Activated CD4-positive, alpha-beta memory T cell treated with anti-CD3 and anti-CD28 coated beads for 36 hours (primary cell): ENCODE measurements at regions not wholly inside any gene's neighbourhood (a gene's known extent, or its start where the extent isn't known, plus 50 kb on each side); places are given as distances from the start of the nearest gene placed in this dataset.
"Not testable (repeated sequence)": the region's sequence is repeated elsewhere in the genome, so short reads cannot be mapped to it uniquely, and the experiment has no call there.

Experiments
- CTCF ChIA-PET: fragments of 350-600 bp; sonication (Branson Sonifier 250); formaldehyde crosslinking; loops from one replicate; lab custom pipeline; 2021; ENCODE audit warnings: antibody characterized with exemption, inconsistent platforms; lab: Charles Lee
- POLR2A ChIA-PET: fragments of 350-600 bp; sonication (Branson Sonifier 250); formaldehyde crosslinking; loops from one replicate; lab custom pipeline; 2021; ENCODE audit warnings: antibody characterized with exemption; lab: Charles Lee
- DNase-seq: peaks from one replicate; pipeline ENCODE4 v3.0.0-alpha.2; 2020
- H3K27ac Mint-ChIP-seq: one replicate; pipeline ENCODE4 v1.8.0; 2021; ENCODE audit warnings: mixed read lengths
- H3K27me3 Mint-ChIP-seq: one replicate; pipeline ENCODE4 v1.8.0; 2021; ENCODE audit warnings: mixed read lengths
- H3K36me3 Mint-ChIP-seq: one replicate; pipeline ENCODE4 v1.8.0; 2021; ENCODE audit warnings: mixed read lengths
- H3K4me1 Mint-ChIP-seq: one replicate; pipeline ENCODE4 v1.8.0; 2021; ENCODE audit warnings: low read depth, mixed read lengths
- H3K4me3 Mint-ChIP-seq: one replicate; pipeline ENCODE4 v1.8.0; 2021; ENCODE audit warnings: mild to moderate bottlenecking, mixed read lengths
- H3K9me3 Mint-ChIP-seq: one replicate; pipeline ENCODE4 v1.8.0; 2021; ENCODE audit warnings: mixed read lengths
- intact Hi-C: fragments of 100-400 bp; cut with micrococcal nuclease; formaldehyde crosslinking; loops from one replicate; pipeline ENCODE4 v1.15.1; 2023

DNA sequence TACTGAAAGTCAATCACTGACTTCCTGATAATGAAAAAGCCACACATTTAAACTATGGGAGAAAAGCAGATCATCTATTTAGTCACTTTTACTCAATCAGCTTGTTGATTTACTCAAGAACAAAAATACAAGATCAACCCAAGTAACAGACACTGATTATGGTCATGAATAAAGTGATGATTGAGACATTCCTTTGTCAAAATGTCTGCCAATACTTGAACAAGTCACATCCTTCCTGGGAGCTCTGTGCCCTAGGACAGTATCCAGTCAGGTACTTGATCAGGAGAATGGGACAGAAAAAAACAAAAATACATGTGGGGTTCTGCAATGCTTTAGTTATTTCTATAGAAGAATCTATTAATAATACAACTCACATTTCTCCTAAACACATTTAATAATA, 150.0 kb upstream of the NEBL start:
- DNase-seq = no peak
- H3K27ac Mint-ChIP-seq = no peak overlapping the region
- CTCF ChIA-PET = no interaction called here

DNA sequence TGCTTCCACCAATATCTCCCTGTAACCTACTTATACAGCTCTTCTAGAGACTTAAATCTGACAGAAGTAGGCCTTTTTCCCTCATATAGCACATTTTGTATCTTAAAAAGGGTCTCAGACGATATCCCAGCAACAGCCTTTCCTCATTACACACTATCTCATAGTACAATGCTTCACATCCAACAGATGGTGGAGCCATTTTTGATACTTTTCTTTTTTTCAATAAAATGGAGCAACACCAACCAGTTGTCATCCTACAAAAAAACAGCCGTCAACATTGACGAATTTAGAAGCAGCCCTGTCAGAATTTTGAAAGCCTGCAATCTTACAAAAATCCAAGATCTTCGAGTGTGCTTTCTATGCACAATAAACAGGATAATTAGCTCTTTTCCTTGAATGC, 145.9 kb upstream of the NEBL start:
- Mint-ChIP-seq H3K4me1 (no peaks in the 10 kb centered on the region), H3K27ac (no peak overlapping the region), H3K36me3 (no peaks in the 10 kb centered on the region), H3K4me3 (no peak overlapping the region), H3K9me3 (no peaks in the 10 kb centered on the region), H3K27me3 (no peaks in the 10 kb centered on the region)
- POLR2A ChIA-PET = no interaction called here
- intact Hi-C loops = no loop called here
- CTCF ChIA-PET = no interaction called here
- no peak for DNase-seq

More for the DNA sequence above, 150.0 kb upstream of the NEBL start:
- no peak overlapping the region for H3K4me3 Mint-ChIP-seq
- H3K36me3 Mint-ChIP-seq = no peaks in the 10 kb centered on the region
- peaks cover 3% of the 10 kb centered on the region for H3K27me3 Mint-ChIP-seq
- no peaks in the 10 kb centered on the region for H3K4me1 Mint-ChIP-seq
- intact Hi-C loops = no loop called here
- peaks cover 8% of the 10 kb centered on the region for H3K9me3 Mint-ChIP-seq
- POLR2A ChIA-PET = no interaction called here

DNA sequence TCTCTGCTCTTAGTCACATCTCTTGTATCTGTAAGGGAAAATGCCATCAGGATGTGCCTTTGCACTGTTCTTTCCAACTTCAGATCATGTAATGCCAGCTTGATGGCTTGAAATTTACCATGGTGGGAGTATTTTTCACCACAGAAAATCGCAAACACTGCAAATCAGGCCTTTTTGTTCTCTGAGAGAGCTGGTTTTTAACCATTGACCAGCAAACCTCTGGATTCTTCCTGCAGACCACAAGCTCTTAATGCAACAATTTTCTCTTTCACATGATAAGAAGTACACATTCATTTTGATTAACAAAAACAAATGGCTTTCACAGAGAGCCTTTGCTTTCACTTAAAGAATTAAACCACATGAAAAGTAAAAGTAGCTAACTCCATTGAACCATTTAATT, 145.4 kb upstream of the NEBL start:
- Mint-ChIP-seq H3K9me3 (no peaks in the 10 kb centered on the region), H3K27me3 (no peaks in the 10 kb centered on the region), H3K4me1 (no peaks in the 10 kb centered on the region), H3K36me3 (no peaks in the 10 kb centered on the region), H3K27ac (no peak overlapping the region), H3K4me3 (no peak overlapping the region)
- POLR2A ChIA-PET = no interaction called here
- no peak for DNase-seq
- intact Hi-C loops = no loop called here
- CTCF ChIA-PET = no interaction called here

DNA sequence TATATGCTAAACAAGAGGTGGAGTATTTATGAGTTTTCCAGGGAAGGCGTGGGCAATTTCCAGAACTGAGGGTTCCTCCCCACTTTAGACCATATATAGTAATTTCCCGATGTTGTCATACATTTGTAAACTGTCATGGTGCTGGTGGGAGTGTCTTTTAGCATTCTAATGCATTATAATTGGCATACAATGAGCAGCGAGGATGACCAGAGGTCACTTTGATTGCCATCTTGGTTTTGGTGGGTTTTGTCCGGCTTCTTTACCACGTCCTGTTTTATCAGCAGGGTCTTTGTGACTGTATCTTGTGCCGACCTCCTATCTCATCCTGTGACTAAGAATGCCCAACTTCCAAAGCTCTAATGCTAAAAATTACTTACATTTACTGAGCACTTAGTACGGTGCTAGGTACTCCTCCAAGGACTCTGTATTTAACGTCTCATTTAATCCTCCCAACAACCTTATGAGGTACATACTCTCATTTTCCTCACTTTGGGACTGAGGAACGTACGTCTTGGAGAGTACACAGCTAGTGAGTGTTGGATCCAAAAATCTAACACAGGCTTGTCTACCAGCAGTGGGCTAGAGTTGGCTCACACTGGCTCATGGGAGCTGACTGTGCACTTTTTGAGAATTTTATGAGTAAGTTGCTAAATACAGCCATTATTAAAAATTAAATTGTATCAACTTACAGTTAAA, 144.8 kb upstream of the NEBL start:
- H3K4me3 Mint-ChIP-seq = no peak overlapping the region
- H3K9me3 Mint-ChIP-seq = no peaks in the 10 kb centered on the region
- DNase-seq = no peak
- POLR2A ChIA-PET = no interaction called here
- H3K27ac Mint-ChIP-seq = no peak overlapping the region
- H3K27me3 Mint-ChIP-seq = no peaks in the 10 kb centered on the region
- CTCF ChIA-PET = no interaction called here
- intact Hi-C loops = no loop called here
- no peaks in the 10 kb centered on the region for H3K36me3 Mint-ChIP-seq
- no peaks in the 10 kb centered on the region for H3K4me1 Mint-ChIP-seq

DNA sequence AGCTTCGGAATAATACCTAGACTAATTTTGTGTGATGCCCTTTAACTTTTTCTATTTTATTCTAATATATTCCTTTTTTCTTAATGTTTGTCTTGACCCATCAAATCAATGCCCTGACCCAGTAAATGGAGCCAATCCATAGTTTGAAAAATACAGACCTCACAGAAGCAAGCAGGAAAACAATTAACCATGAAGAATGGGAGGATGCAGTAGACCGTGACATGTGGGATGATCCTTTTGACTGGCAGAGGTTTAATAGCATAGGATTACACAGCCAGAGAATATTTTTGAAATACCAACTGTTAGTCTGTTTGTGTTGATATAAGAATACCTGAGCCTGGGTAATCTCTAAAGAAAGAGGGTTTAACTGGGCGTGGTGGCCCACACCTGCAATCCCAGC, 142.6 kb upstream of the NEBL start:
- no peak for DNase-seq
- H3K4me3 Mint-ChIP-seq = no peak overlapping the region
- H3K27ac Mint-ChIP-seq = no peak overlapping the region
- ChIA-PET CTCF (no interaction called here), POLR2A (no interaction called here)
- no peaks in the 10 kb centered on the region for H3K9me3 Mint-ChIP-seq
- H3K4me1 Mint-ChIP-seq = no peaks in the 10 kb centered on the region
- no peaks in the 10 kb centered on the region for H3K36me3 Mint-ChIP-seq
- no peaks in the 10 kb centered on the region for H3K27me3 Mint-ChIP-seq
- intact Hi-C loops = no loop called here

DNA sequence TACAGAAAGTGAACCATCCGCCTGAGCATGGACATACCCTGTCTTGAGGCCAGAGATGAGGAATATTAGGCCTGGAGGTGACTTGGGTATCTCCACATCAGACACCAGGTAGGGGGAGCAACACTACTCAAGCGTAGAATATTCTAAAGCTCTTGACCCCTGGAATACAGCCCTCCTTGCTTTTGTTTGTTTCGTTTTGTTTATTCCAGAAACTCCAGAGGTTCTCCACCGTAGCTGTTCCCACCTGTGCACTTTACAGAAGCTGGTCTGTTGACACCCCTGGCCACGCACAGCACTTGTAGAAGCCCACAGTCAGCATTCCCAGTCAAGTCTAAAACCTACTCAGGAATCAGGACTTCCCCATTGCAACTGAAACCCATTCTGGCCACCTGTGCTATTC, 139.6 kb upstream of the NEBL start:
- Mint-ChIP-seq H3K4me1 (no peaks in the 10 kb centered on the region), H3K9me3 (no peaks in the 10 kb centered on the region), H3K36me3 (no peaks in the 10 kb centered on the region), H3K27me3 (no peaks in the 10 kb centered on the region), H3K27ac (no peak overlapping the region), H3K4me3 (no peak overlapping the region)
- ChIA-PET POLR2A (no interaction called here), CTCF (no interaction called here)
- no peak for DNase-seq
- intact Hi-C loops = no loop called here

DNA sequence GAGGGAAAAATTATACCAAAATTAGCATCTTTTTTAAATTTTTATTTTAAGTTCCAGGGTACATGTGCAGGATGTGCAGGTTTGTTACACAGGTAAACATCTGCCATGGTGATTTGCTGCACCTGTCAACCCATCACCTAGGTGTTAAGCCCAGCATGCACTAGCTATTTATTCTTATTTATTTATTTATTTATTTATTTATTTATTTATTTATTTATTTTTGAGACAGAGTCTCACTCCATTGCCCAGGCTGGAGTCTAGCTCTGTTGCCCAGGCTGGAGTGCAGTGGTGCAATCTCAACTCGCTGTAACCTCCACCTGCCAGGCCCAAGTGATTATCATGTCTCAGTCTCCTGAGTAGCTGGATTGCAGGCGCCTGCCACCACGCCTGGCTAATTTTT, 137.7 kb upstream of the NEBL start:
- DNase-seq, H3K4me1 Mint-ChIP-seq, H3K27ac Mint-ChIP-seq, H3K9me3 Mint-ChIP-seq, POLR2A ChIA-PET, CTCF ChIA-PET, intact Hi-C loops, H3K4me3 Mint-ChIP-seq, H3K36me3 Mint-ChIP-seq, H3K27me3 Mint-ChIP-seq: not testable (repeated sequence)

DNA sequence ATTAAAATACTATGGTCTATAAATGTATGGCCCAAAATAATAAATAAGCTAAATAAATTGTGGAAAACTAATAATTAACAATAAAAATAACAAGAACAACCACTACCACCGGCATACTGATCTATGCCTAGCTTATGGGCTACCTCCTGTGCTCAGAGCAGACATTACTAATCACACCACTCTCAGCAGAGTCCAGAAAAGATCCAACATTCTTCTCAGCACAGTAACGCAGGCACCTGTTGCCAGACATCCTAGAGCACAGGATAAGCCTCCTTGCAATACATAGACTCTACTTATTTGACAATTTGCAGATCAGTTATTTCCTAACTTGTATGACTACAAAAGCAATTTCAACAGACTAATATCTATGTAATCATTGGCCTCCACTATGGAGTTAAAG, 137.1 kb upstream of the NEBL start:
- Mint-ChIP-seq H3K4me1 (no peaks in the 10 kb centered on the region), H3K4me3 (no peak overlapping the region), H3K9me3 (no peaks in the 10 kb centered on the region), H3K36me3 (no peaks in the 10 kb centered on the region), H3K27ac (no peak overlapping the region), H3K27me3 (no peaks in the 10 kb centered on the region)
- intact Hi-C loops = no loop called here
- ChIA-PET CTCF (no interaction called here), POLR2A (no interaction called here)
- no peak for DNase-seq

DNA sequence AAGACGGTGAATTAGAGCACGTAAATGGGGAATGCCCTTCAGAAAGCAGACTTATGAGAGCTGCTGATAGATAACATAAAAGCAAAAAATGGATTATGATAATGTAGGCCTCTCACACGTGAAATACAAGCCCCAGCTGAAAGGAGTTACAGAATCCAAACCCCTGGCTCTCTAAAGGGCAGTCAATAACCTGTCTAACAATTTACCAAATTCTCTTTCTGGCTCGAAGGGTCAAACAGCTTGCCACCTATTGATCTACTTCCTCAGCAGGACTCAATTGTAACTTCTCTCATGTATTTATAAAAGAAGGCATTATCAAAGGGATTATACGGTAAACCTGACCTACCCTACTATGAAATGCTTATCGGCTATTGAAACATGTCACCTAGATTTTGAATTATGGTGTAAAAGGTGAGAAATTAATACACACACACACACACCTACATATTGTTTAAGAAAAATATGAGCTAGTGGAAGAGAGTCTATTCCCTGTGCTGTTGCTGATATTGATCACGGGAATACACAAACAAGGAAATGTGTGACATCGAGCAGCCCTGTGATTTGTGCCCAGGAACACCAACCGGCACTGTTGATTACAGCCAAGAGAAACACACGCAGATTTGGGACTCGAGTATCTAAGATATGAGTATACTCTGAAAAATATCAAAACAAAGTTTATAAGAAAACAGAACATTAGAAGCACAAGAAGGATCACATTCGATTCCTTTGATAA, 135.6 kb upstream of the NEBL start:
- ChIA-PET POLR2A (no interaction called here), CTCF (no interaction called here)
- Mint-ChIP-seq H3K36me3 (no peaks in the 10 kb centered on the region), H3K4me1 (no peaks in the 10 kb centered on the region), H3K27me3 (no peaks in the 10 kb centered on the region), H3K9me3 (no peaks in the 10 kb centered on the region), H3K27ac (no peak overlapping the region), H3K4me3 (no peak overlapping the region)
- intact Hi-C loops = no loop called here
- DNase-seq = no peak

DNA sequence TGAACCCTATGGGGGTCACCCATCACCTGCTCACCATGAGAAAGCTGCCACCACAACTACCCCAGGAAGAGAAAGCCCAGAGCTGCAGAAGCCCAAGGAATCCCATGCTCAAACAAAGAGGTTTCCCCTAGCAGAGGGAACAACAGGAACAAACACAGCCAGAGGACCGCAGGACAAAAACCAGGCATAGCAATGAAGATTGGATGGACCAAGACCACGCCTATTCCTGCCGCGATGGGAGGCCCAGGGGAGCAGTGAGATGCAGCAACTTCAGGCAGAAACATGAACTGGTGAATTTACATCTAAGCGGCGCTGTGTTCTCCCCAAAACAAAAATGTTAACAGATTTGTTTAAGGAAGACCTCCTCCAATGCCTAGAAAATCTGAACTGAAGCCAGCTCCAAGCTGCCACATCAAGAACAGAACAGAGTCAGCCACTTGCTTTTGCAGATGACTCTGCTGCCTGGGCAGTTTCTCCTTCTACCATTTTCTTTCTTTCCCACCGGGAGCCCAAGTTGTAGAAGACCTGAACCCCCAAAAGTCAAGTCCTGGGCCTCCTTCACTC, 134.2 kb upstream of the NEBL start:
- no peak overlapping the region for H3K4me3 Mint-ChIP-seq
- no peaks in the 10 kb centered on the region for H3K4me1 Mint-ChIP-seq
- POLR2A ChIA-PET = no interaction called here
- no peaks in the 10 kb centered on the region for H3K36me3 Mint-ChIP-seq
- H3K27me3 Mint-ChIP-seq = no peaks in the 10 kb centered on the region
- H3K27ac Mint-ChIP-seq = no peak overlapping the region
- DNase-seq = no peak
- H3K9me3 Mint-ChIP-seq = no peaks in the 10 kb centered on the region
- intact Hi-C loops = no loop called here
- CTCF ChIA-PET = no interaction called here

DNA sequence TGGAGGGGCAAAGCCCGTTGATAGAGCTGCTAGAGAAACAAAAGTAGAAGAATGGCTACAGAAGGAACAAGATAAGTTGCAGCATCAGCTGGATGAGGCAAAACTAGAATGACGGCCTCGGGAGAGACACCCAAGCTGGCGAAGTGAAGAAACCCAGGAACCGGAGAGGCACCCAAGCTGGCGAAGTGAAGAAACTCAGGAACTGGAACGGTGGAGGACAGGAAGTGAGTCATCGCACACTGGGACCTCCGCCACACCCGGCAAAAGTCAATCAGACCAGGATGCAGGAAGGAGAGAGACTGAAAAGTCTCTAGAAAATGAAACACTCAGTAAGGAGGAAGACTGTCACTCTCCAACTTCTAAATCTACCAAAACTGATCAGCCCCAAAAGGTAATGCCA, 133.0 kb upstream of the NEBL start:
- Mint-ChIP-seq H3K36me3 (no peaks in the 10 kb centered on the region), H3K27ac (no peak overlapping the region), H3K9me3 (no peaks in the 10 kb centered on the region), H3K27me3 (no peaks in the 10 kb centered on the region), H3K4me3 (no peak overlapping the region), H3K4me1 (no peaks in the 10 kb centered on the region)
- DNase-seq = no peak
- intact Hi-C loops = no loop called here
- ChIA-PET CTCF (no interaction called here), POLR2A (no interaction called here)

DNA sequence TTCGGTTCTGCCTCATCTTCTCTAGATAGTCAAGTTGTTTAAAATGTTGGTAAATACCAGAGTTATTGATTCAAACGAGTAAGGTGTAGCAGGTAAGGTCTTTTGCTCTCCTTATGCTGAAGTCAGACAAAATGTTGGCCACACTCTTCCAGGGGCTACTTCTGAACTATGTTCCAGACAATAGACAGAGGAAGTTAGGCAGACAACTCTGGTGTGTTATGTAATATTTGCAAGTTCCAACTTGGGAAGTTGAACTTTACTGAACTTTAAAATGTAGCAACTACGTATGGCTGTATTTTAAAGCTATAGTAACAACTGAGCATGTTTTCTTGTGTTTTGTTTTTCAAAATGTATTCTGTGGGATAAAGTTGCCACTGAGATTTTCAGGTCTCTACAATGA, 125.7 kb upstream of the NEBL start:
- CTCF ChIA-PET = no interaction called here
- Mint-ChIP-seq H3K27me3 (no peaks in the 10 kb centered on the region), H3K27ac (no peak overlapping the region), H3K36me3 (no peaks in the 10 kb centered on the region), H3K9me3 (no peaks in the 10 kb centered on the region), H3K4me1 (no peaks in the 10 kb centered on the region), H3K4me3 (no peak overlapping the region)
- POLR2A ChIA-PET = no interaction called here
- intact Hi-C loops = no loop called here
- DNase-seq = no peak
